H1 (cell line): ENCODE measurements at regions not wholly inside any gene's neighbourhood (a gene's known extent, or its start where the extent isn't known, plus 50 kb on each side); places are given as distances from the start of the nearest gene placed in this dataset.

Experiments used
- CTCF ChIA-PET: fragments of 300-600 bp; sonication (Branson Sonifier 250); formaldehyde crosslinking; loops from one replicate; lab custom pipeline; 2021; ENCODE audit not compliant: partially characterized antibody; lab: Charles Lee
- POLR2A ChIA-PET: fragments of 300-600 bp; sonication (Branson Sonifier 250); formaldehyde crosslinking; loops from one replicate; lab custom pipeline; 2021; ENCODE audit warnings: inconsistent platforms; ENCODE audit not compliant: partially characterized antibody; lab: Charles Lee
- DNase-seq, 2 experiments: peaks; one replicate each; pipeline versions ENCODE4 v3.0.0 to v3.0.0-alpha.2; 2010 to 2022; ENCODE audit warnings: low spot score in 2 of 2, low read depth in 1 of 2, mixed read lengths in 1 of 2
- FAIRE-seq: peaks from 2 replicates; lab custom pipeline; 2011; peaks lifted over from hg19 to GRCh38; lab: Jason Lieb, UNC
- H2AFZ ChIP-seq: 2 replicates; pipeline ENCODE4 v1.8.1; 2012; ENCODE audit warnings: low read length, inconsistent platforms
- H2AK5ac ChIP-seq: 2 replicates; pipeline ENCODE4 v1.6.1; 2013; ENCODE audit warnings: low read depth, low read length
- H2BK120ac ChIP-seq: replicated peaks from 2 replicates; pipeline ENCODE3; 2013; ENCODE audit warnings: low read depth, low read length, inconsistent platforms
- H2BK12ac ChIP-seq: 2 replicates; pipeline ENCODE4 v1.6.1; 2013; ENCODE audit warnings: low read depth, low read length
- H2BK15ac ChIP-seq: 2 replicates; pipeline ENCODE4 v1.6.1; 2013; ENCODE audit warnings: low read length
- H2BK20ac ChIP-seq: 2 replicates; pipeline ENCODE4 v1.6.1; 2013; ENCODE audit warnings: low read length
- H2BK5ac ChIP-seq: 2 replicates; pipeline ENCODE4 v1.6.1; 2013; ENCODE audit warnings: low read depth, low read length
- H3K14ac ChIP-seq: 2 replicates; pipeline ENCODE4 v1.6.1; 2013; ENCODE audit warnings: inconsistent platforms; ENCODE audit not compliant: insufficient read length
- H3K18ac ChIP-seq: 2 replicates; pipeline ENCODE4 v1.6.1; 2013; ENCODE audit warnings: low read length; ENCODE audit errors: extremely low read depth
- H3K23ac ChIP-seq: 2 replicates; pipeline ENCODE4 v1.6.1; 2013; ENCODE audit warnings: inconsistent platforms; ENCODE audit not compliant: insufficient read length
- H3K23me2 ChIP-seq: 2 replicates; pipeline ENCODE4 v1.6.1; 2013; ENCODE audit warnings: low read depth, low read length
- H3K27ac ChIP-seq: 2 replicates; pipeline ENCODE4 v1.6.1; 2011; ENCODE audit warnings: low read depth, low read length, inconsistent platforms
- H3K27me3 ChIP-seq, 4 experiments: replicated peaks in 1 of 4; 1 replicate in 1 of 4; 2 replicates in 3 of 4; pipeline versions ENCODE4 v1.6.1 to v1.8.1; 2011 to 2013; ENCODE audit warnings: low read length in 3 of 4, mild to moderate bottlenecking in 3 of 4, inconsistent platforms in 2 of 4, mixed read lengths in 2 of 4, moderate library complexity in 1 of 4; ENCODE audit not compliant: control insufficient read depth in 3 of 4, insufficient read depth in 3 of 4; ENCODE audit errors: extremely low read depth in 1 of 4
- H3K36me3 ChIP-seq, 4 experiments: 2 replicates each; pipeline versions ENCODE4 v1.6.1 to v1.8.1; 2011 to 2013; ENCODE audit warnings: mild to moderate bottlenecking in 4 of 4, low read length in 3 of 4, moderate library complexity in 2 of 4, control low read depth in 1 of 4, inconsistent platforms in 1 of 4; ENCODE audit not compliant: insufficient read depth in 4 of 4, control insufficient read depth in 2 of 4
- H3K4ac ChIP-seq: replicated peaks from 2 replicates; pipeline ENCODE3; 2013; ENCODE audit warnings: low read length, low read depth, mixed read lengths, inconsistent platforms; ENCODE audit not compliant: insufficient read length
- H3K4me1 ChIP-seq, 4 experiments: replicated peaks in 1 of 4; 1 replicate in 1 of 4; 2 replicates in 3 of 4; pipeline versions ENCODE4 v1.6.1 to v1.8.1; 2011 to 2013; ENCODE audit warnings: low read length in 3 of 4, inconsistent platforms in 2 of 4, mixed read lengths in 1 of 4; ENCODE audit not compliant: insufficient read depth in 4 of 4, control insufficient read depth in 3 of 4
- H3K4me2 ChIP-seq, 2 experiments: 2 replicates each; pipeline versions ENCODE4 v1.6.1 to v1.8.1; 2011 to 2013; ENCODE audit warnings: low read depth in 2 of 2, low read length in 2 of 2, control low read depth in 1 of 2, inconsistent platforms in 1 of 2, mild to moderate bottlenecking in 1 of 2; ENCODE audit not compliant: insufficient read depth in 1 of 2
- H3K4me3 ChIP-seq, 4 experiments: fragments of 200-600, 300-600 bp in 1 of 4; sonication (generic), shearing (Covaris generic), sonication (Bioruptor Twin) in 1 of 4; 2 replicates each; pipeline versions ENCODE4 v1.5.1 to v1.8.1; 2011 to 2016; ENCODE audit warnings: low read length in 4 of 4, low read depth in 3 of 4, control low read depth in 2 of 4, inconsistent platforms in 2 of 4, mild to moderate bottlenecking in 2 of 4, mixed read lengths in 1 of 4, moderate library complexity in 1 of 4; ENCODE audit not compliant: insufficient read depth in 2 of 4; ENCODE audit errors: extremely low read depth in 1 of 4
- H3K56ac ChIP-seq: replicated peaks from 2 replicates; pipeline ENCODE3; 2013; ENCODE audit warnings: low read depth, mild to moderate bottlenecking, mixed read lengths, low read length, inconsistent platforms; ENCODE audit not compliant: insufficient read length
- H3K79me1 ChIP-seq: 2 replicates; pipeline ENCODE4 v1.6.1; 2013; ENCODE audit warnings: low read depth, low read length, control low read depth
- H3K79me2 ChIP-seq, 2 experiments: 2 replicates each; pipeline versions ENCODE4 v1.6.1 to v1.8.1; 2012 to 2013; ENCODE audit warnings: low read length in 2 of 2, mild to moderate bottlenecking in 2 of 2, inconsistent platforms in 1 of 2; ENCODE audit not compliant: insufficient read depth in 2 of 2, control insufficient read depth in 1 of 2
- H3K9ac ChIP-seq, 4 experiments: replicated peaks in 1 of 4; 1 replicate in 1 of 4; 2 replicates in 3 of 4; pipeline versions ENCODE4 v1.6.1 to v1.8.1; 2011 to 2013; ENCODE audit warnings: low read depth in 3 of 4, low read length in 3 of 4, control low read depth in 2 of 4, mild to moderate bottlenecking in 2 of 4, moderate library complexity in 2 of 4, inconsistent platforms in 1 of 4; ENCODE audit errors: extremely low read depth in 1 of 4
- H3K9me3 ChIP-seq, 2 experiments: 2 replicates each; pipeline versions ENCODE4 v1.6.1 to v1.8.1; 2012 to 2013; ENCODE audit warnings: mild to moderate bottlenecking in 2 of 2, moderate library complexity in 2 of 2, control low read depth in 1 of 2, inconsistent platforms in 1 of 2, low read depth in 1 of 2, low read length in 1 of 2, mixed read lengths in 1 of 2; ENCODE audit not compliant: insufficient read depth in 2 of 2
- H4K20me1 ChIP-seq, 2 experiments: replicated peaks in 1 of 2; 2 replicates each; pipeline versions ENCODE3 to v1.8.1; 2011 to 2013; ENCODE audit warnings: inconsistent platforms in 2 of 2, low read length in 2 of 2, mild to moderate bottlenecking in 1 of 2; ENCODE audit not compliant: insufficient read depth in 2 of 2, control insufficient read depth in 1 of 2
- H4K5ac ChIP-seq: 2 replicates; pipeline ENCODE4 v1.6.1; 2013; ENCODE audit warnings: low read length, low read depth, mixed read lengths, inconsistent platforms; ENCODE audit not compliant: insufficient read length
- H4K8ac ChIP-seq: 2 replicates; pipeline ENCODE4 v1.8.0; 2013; ENCODE audit warnings: mild to moderate bottlenecking, moderate library complexity, low read length, inconsistent platforms; ENCODE audit not compliant: insufficient read depth; ENCODE audit errors: extremely low read depth
- H4K91ac ChIP-seq: replicated peaks from 2 replicates; pipeline ENCODE3; 2013; ENCODE audit warnings: low read length, mixed read lengths, inconsistent platforms; ENCODE audit not compliant: insufficient read length
- ASH2L ChIP-seq: fragments of 200-600, 300-600 bp; sonication (generic); IDR thresholded peaks from one replicate; pipeline ENCODE4 v1.7.1; 2017; ENCODE audit warnings: low read length
- CHD2 ChIP-seq: IDR thresholded peaks from 2 replicates; pipeline ENCODE4 v1.6.1; 2012; ENCODE audit warnings: low read length, improper control_type of control experiment
- GABPA ChIP-seq: IDR thresholded peaks from 2 replicates; pipeline ENCODE4 v1.6.1; 2011; ENCODE audit warnings: mild to moderate bottlenecking, low read length, moderate library complexity, borderline replicate concordance; ENCODE audit not compliant: insufficient read depth
- HDAC2 ChIP-seq, 2 experiments: fragments of 300-600 bp in 1 of 2; sonication (generic) in 1 of 2; IDR thresholded peaks; 2 replicates each; pipeline ENCODE4 v1.6.1; 2011 to 2012; ENCODE audit warnings: low read depth in 2 of 2, low read length in 2 of 2, mild to moderate bottlenecking in 2 of 2, moderate library complexity in 2 of 2, borderline replicate concordance in 1 of 2, inconsistent platforms in 1 of 2
- HDAC6 ChIP-seq: IDR thresholded peaks from one replicate; pipeline ENCODE4 v1.7.1; 2012; ENCODE audit warnings: low read depth, mild to moderate bottlenecking, inconsistent platforms, low read length, moderate library complexity
- NRF1 ChIP-seq: IDR thresholded peaks from 2 replicates; pipeline ENCODE4 v1.6.1; 2011; ENCODE audit warnings: mild to moderate bottlenecking, low read depth, low read length, improper control_type of control experiment
- POLR2A ChIP-seq, 2 experiments: IDR thresholded peaks; 1 replicate in 1 of 2; 2 replicates in 1 of 2; pipeline ENCODE4 v1.6.1; 2011; ENCODE audit warnings: low read depth in 2 of 2, low read length in 2 of 2, mild to moderate bottlenecking in 2 of 2; ENCODE audit errors: control extremely low read depth in 1 of 2
- RXRA ChIP-seq: IDR thresholded peaks from 2 replicates; pipeline ENCODE4 v1.6.1; 2011; ENCODE audit warnings: low read depth, mild to moderate bottlenecking, low read length, moderate library complexity; ENCODE audit not compliant: insufficient read depth
- WGBS, 2 experiments: shearing (Covaris generic) in 1 of 2; methylation state at CpG; one replicate each; pipeline versions ENCODE4 v1.1.6 to v1.1.7; 2013 to 2015; ENCODE audit warnings: low lambda C conversion rate in 2 of 2, mixed read lengths in 2 of 2, inconsistent platforms in 1 of 2, low coverage in 1 of 2, missing lambda C conversion rate in 1 of 2; ENCODE audit not compliant: insufficient replicate concordance in 2 of 2, insufficient coverage in 1 of 2, insufficient read length in 1 of 2; ENCODE audit errors: extremely low coverage in 1 of 2, missing lambda C conversion rate in 1 of 2; 5-methylcytosine and 5-hydroxymethylcytosine counted together

GRCh38 chr1:103309786-103310185 is 201.5 kb upstream of the COL11A1 start:
- WGBS, 2 experiments, result 95% methylated on average over 1 of the region's 1 CpG; no CpG with 5 or more reads in 1 of the 2 experiments
- H3K4me2 ChIP-seq, result no peak overlapping the region
- TF ChIP-seq GABPA, result no peak
- no peak for TF ChIP-seq CHD2
- TF ChIP-seq RXRA, result no peak
- TF ChIP-seq HDAC2 (IDR thresholded peaks at IDR 0.05; ENCODE audit: borderline replicate concordance in 1 of 2, low read depth in 2 of 2, low read length in 2 of 2), result no peak
- no peak for TF ChIP-seq NRF1
- no peak for TF ChIP-seq HDAC6
- no peak for TF ChIP-seq POLR2A (IDR thresholded peaks at IDR 0.05; ENCODE audit: control extremely low read depth in 1 of 2, low read depth in 2 of 2, low read length in 2 of 2)
- no peak for TF ChIP-seq ASH2L

More at GRCh38 chr1:103309786-103310185, 201.5 kb upstream of the COL11A1 start:
- Histone ChIP-seq H2BK15ac (no peak overlapping the region), H3K56ac (no peak overlapping the region), H3K4ac (no peak overlapping the region), H2AK5ac (no peak overlapping the region), H3K27ac (no peak overlapping the region), H2BK12ac (no peak overlapping the region), H2BK5ac (no peak overlapping the region), H4K91ac (no peak overlapping the region), H4K8ac (no peak overlapping the region), H3K18ac (no peak overlapping the region), H3K4me1 (no peaks in the 10 kb centered on the region), H2BK20ac (no peak overlapping the region), H3K4me3 (no peak overlapping the region), H2BK120ac (no peak overlapping the region), H3K27me3 (no peaks in the 10 kb centered on the region), H4K5ac (no peak overlapping the region), H3K36me3 (no peaks in the 10 kb centered on the region), H4K20me1 (no peaks in the 10 kb centered on the region), H3K79me2 (no peaks in the 10 kb centered on the region), H3K9me3 (no peaks in the 10 kb centered on the region), H2AFZ (peak overlapping the region; percentile 44; the same call in 1 of the 2 replicates), H3K79me1 (no peaks in the 10 kb centered on the region), H3K23me2 (no peaks in the 10 kb centered on the region), H3K23ac (no peak overlapping the region), H3K9ac (no peak overlapping the region), H3K14ac (no peak overlapping the region)
- CTCF ChIA-PET, result no interaction called here
- POLR2A ChIA-PET, result no interaction called here
- DNase-seq (no peak), FAIRE-seq (no peak)
